ENCODE measurements at regions not wholly inside any gene's neighbourhood (a gene's known extent, or its start where the extent isn't known, plus 50 kb on each side); places are given as distances from the start of the nearest gene placed in this dataset.
A peak's percentile ranks its signal among the peaks of the same experiment; 100 is the strongest.

DNA sequence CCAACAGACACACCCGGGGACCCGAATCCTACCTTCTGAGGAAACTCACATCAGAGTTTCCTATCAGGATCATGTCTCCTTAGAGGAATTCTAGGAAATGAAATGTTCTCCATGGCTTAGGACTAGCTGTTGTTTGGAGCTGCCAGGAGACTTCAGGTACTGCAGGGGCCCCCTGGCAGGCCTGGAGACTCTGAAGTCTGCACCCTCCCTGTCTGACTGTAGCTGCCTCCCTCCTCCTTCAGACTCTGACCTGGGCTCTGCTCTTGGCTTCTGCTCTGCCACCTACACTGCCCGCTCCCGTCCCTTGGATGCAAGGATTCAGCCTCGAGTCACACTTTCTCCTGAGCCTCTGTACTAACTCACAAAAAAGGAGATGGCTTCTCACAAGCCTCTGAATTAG is 232.8 kb downstream of the INHBA start:
- DNase-seq: no peak

DNA sequence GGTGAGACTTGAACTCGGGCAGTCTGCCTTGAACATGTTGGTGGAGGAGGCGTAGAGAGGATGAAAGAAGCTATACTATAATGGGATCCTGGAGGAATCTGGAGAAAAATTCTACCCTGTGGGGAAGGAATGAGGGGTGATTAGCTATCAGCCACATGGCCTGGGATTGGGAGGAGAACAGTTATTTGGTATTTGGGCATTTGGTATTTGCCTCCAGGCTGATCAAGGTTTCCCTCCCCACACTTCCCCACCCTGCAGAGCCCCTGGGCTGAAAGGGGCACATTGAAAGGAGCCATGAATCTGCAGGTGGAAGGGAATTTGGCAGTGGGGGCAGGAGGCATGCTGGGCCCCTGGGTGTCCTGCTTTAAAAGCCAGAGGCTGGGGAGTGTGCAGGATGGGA is 235.3 kb downstream of the INHBA start:
- no peak for DNase-seq

- no peak for DNase-seq
Measured at GRCh38 chr7:41466760-41467384, 236.0 kb downstream of the INHBA start.

DNA sequence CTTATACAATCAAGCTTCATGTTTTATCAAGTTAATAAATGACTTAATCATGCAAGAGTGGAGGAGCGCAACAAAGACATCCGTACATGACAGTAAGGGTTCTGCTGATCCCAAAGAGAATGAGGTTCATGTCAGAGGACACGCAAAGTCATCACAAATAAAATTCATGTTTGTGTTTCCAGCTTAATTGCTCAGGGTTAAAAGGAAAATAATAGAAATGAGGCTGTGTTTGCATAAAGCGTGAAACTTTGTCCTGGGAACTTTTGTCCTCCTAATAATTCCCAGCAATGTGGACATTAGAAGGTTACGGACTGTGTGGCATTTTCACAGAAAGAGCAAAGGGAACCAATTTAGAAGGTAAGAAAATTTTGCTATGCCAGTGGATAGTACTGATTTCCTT is 237.3 kb downstream of the INHBA start:
- DNase-seq: no peak

- no peak for DNase-seq
Measured at GRCh38 chr7:41463770-41464470, 239.0 kb downstream of the INHBA start.

GRCh38 chr7:41459623-41460261 is 243.1 kb downstream of the INHBA start:
- peak in 1 of 51 donors; percentile 2 for DNase-seq

- DNase-seq: peak in 3 of 51 donors; percentile 3 to 4 (median 4)
Measured at GRCh38 chr7:41459183-41459582, 243.7 kb downstream of the INHBA start.

DNA sequence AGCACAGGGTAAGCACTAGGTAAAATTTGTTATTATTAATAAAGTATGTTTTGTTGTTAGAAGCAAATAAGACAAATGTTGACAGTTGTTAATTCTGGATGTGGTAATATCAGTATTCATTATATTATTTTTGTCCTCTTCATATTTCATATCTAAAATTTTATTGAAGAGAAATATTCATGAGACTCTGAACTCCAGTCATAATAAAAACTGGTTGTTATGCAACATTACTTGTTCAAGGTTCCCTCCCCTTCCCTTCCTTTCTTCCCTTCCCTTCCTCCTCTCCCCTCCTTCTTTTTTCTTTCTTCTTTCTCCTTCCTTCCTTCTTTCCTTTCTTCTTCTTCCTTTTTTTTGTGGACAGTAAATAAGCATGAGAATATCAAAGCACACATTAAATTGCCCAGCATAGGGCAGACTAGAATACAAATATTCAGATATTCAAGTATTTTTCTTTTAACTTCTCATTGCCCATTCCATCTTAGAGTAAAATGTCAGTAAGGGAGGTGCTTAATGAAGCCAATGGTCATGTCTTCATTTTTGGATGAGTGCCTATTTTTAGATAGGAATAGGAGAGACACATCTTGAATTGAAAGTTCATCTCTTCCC is 245.0 kb downstream of the INHBA start:
- no peak for DNase-seq

GRCh38 chr7:41451826-41452225 is 251.1 kb downstream of the INHBA start:
- DNase-seq: no peak

GRCh38 chr7:41449694-41450093 is 253.2 kb downstream of the INHBA start:
- DNase-seq: no peak

DNA sequence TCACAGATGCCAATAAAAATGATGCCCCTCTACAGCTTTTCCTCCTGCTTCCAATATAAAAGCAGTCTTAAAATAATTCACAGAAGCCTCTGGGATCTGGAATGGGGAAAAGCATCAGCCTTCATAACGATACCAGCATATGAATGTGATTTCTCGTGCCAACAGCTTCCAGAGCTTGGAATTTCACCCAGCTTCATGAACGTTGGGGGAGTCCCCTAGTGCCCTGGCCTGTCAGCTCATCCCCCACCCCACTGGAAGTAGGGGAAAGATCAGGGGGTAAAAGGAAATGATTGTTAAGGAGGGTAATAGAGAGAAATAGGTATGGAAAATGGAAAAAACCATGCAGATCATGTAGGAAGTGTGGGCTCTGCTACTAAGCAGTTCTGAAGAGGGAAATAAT is 253.6 kb downstream of the INHBA start:
- no peak for DNase-seq

- DNase-seq: no peak
Measured at GRCh38 chr7:41448104-41448503, 254.8 kb downstream of the INHBA start.

- DNase-seq: no peak
Measured at GRCh38 chr7:41447450-41448042, 255.3 kb downstream of the INHBA start.

- DNase-seq: no peak
Measured at GRCh38 chr7:41446606-41447449, 256.1 kb downstream of the INHBA start.

DNA sequence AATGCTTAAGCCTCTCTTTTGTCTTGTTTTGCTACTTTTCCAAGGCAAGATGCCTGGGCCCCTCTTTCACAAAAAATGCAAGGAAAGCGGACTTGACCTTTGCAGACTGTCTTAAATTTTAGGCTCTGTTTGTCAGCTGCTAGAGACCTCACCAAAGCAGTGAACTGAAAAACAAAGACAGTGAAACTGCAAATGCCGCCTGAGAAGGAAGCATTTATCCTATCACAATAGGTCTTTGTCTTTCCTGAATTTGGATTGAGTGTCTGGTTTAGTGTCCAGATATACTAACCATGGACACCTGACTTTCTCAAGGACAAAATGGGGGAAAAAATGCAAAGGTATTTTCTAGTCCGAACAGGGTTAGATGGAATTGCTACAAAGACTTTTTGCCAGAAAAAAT is 256.9 kb downstream of the INHBA start:
- DNase-seq: peak in 3 of 51 donors; percentile 3 to 43 (median 10)

- DNase-seq: no peak
Measured at GRCh38 chr7:41445432-41445831, 257.5 kb downstream of the INHBA start.

DNA sequence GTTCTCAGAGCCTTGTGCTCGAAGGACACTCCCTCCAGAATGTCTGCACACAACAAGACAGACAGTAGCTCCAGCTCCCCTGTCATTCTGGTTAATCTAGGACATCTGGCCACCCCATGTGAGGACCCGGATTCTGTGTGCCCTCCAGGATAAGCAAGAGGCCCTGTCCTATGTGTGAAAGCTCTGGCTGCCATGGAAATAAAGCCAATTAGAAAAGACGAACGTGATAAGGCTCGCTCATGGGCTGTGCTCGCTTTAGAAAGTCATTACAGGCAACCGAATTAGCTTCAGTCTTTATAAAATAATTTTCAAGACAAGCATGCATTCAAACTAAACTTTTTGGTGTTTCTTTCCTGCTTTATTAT is 263.4 kb downstream of the INHBA start:
- DNase-seq: no peak

GRCh38 chr7:41438705-41439514 is 264.0 kb downstream of the INHBA start:
- no peak for DNase-seq

GRCh38 chr7:41437257-41438196 is 265.4 kb downstream of the INHBA start:
- DNase-seq: no peak
